Bronchial epithelial cell (primary cell): ENCODE measurements at regions not wholly inside any gene's neighbourhood (a gene's known extent, or its start where the extent isn't known, plus 50 kb on each side); places are given as distances from the start of the nearest gene placed in this dataset.

Experiments used
- DNase-seq: peaks from one replicate; pipeline ENCODE4 v3.0.0-alpha.2; 2010; ENCODE audit warnings: low read depth
- FAIRE-seq: peaks from 2 replicates; lab custom pipeline; 2011; peaks lifted over from hg19 to GRCh38; lab: Jason Lieb, UNC
- H3K27me3 ChIP-seq: 2 replicates; pipeline ENCODE4 v1.5.1; 2011; ENCODE audit warnings: low read length; ENCODE audit not compliant: control insufficient read depth, insufficient read depth
- H3K36me3 ChIP-seq: 2 replicates; pipeline ENCODE4 v1.5.1; 2011; ENCODE audit warnings: low read length; ENCODE audit not compliant: control insufficient read depth, insufficient read depth
- H3K4me3 ChIP-seq: 2 replicates; pipeline ENCODE4 v1.5.1; 2011; ENCODE audit warnings: mild to moderate bottlenecking, low read depth, low read length, control low read depth
- CTCF ChIP-seq: IDR thresholded peaks from 2 replicates; pipeline ENCODE4 v1.5.1; 2011; ENCODE audit warnings: mild to moderate bottlenecking, moderate library complexity, low read length, control low read depth, inconsistent platforms; ENCODE audit not compliant: insufficient read depth, severe bottlenecking

DNA sequence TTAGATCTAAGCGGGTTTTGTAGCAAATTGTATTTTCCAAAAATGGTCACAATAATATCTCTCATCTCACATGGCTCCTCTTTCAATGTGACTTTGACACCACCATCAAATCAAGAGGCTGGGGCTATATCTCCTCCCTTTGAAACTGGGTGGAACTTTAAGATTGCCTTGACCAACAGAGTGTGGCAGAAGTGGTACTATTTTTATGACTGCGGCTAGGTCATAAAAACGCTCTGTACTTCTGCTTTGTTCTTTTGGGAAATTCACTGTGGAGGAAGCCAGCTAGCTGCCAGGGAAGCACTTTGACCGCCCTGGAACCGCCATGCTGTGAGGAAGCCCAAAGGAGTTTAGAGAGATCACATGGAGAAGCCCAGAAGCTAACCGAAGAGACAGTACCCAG, 50.7 kb upstream of the ACOT11 start:
- Histone ChIP-seq H3K4me3 (no peak overlapping the region), H3K36me3 (no peaks in the 10 kb centered on the region), H3K27me3 (no peaks in the 10 kb centered on the region)
- TF ChIP-seq CTCF, result no peak
- DNase-seq (no peak), FAIRE-seq (no peak)

DNA sequence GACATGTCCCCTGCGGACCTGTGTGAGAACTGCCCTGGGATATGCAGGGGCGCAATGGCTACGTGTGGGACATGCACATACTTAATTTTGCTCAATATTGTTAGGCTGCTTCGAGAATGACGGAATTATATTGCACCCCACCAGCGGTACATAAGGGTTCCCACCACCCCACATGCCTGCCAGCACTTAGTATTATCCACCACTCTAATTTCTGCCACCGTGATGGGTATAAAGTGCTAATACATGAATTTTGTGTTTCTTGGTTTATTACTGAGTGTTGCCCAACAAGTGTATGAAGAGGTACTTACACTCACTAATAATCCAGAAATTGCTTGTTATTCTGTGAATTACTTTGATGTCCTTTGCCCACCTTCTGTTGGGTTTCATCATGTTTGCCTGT, 52.1 kb upstream of the ACOT11 start:
- FAIRE-seq (no peak), DNase-seq (no peak)
- Histone ChIP-seq H3K36me3 (no peaks in the 10 kb centered on the region), H3K27me3 (peaks cover 1% of the 10 kb centered on the region), H3K4me3 (no peak overlapping the region)
- no peak for TF ChIP-seq CTCF

DNA sequence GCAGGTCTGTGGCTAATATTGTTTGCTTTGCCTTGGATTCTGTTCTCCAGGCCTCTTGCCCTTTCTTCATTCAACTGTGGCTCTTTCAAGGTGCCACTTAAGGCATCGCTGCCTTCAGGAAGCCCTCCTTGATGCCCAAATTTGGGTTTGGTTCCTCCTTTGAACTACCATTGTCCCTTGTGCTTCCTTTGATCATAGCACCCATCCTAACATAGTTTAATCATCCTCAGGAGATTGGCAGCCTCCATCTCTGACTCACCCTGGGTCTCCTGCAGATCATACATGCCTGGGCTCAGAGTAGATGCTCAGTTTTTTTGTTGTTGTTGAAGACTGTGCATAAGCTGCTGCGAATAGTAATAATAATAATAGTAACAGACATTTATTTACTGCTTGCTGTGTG, 54.4 kb upstream of the ACOT11 start:
- Histone ChIP-seq H3K27me3 (peaks cover 1% of the 10 kb centered on the region), H3K36me3 (no peaks in the 10 kb centered on the region), H3K4me3 (no peak overlapping the region)
- TF ChIP-seq CTCF, result no peak
- peak; percentile 57 for DNase-seq
- FAIRE-seq, result no peak

GRCh38 chr1:54490361-54491248, 57.4 kb upstream of the ACOT11 start:
- no peak for DNase-seq
- no peaks in the 10 kb centered on the region for H3K36me3 ChIP-seq
- no peak for TF ChIP-seq CTCF
- no peak overlapping the region for H3K4me3 ChIP-seq
- FAIRE-seq, result no peak
- H3K27me3 ChIP-seq, result peaks cover 1% of the 10 kb centered on the region

GRCh38 chr1:54489627-54490250, 58.3 kb upstream of the ACOT11 start:
- no peak for TF ChIP-seq CTCF
- Histone ChIP-seq H3K36me3 (no peaks in the 10 kb centered on the region), H3K4me3 (no peak overlapping the region), H3K27me3 (peaks cover 1% of the 10 kb centered on the region)
- DNase-seq, result no peak
- FAIRE-seq, result no peak
